Subcutaneous abdominal adipose tissue (tissue), 5 donors: ENCODE measurements at regions not wholly inside any gene's neighbourhood (a gene's known extent, or its start where the extent isn't known, plus 50 kb on each side); places are given as distances from the start of the nearest gene placed in this dataset.

Source experiments
- H3K27ac ChIP-seq: one replicate; pipeline ENCODE4 v1.7.0; 2013; ENCODE audit warnings: low read depth, mild to moderate bottlenecking, inconsistent platforms, low read length, moderate library complexity
- H3K27me3 ChIP-seq, 5 donors: one replicate each; pipeline ENCODE4 v1.7.0; 2013; ENCODE audit warnings: low read length in 5 of 5, inconsistent platforms in 1 of 5; ENCODE audit not compliant: control insufficient read depth in 5 of 5, insufficient read depth in 4 of 5
- H3K36me3 ChIP-seq, 5 donors: one replicate each; pipeline ENCODE4 v1.7.0; 2013; ENCODE audit warnings: low read length in 5 of 5; ENCODE audit not compliant: control insufficient read depth in 5 of 5, insufficient read depth in 5 of 5
- H3K4me1 ChIP-seq, 5 donors: one replicate each; pipeline ENCODE4 v1.7.0; 2013; ENCODE audit warnings: low read length in 5 of 5, mild to moderate bottlenecking in 3 of 5, moderate library complexity in 1 of 5; ENCODE audit not compliant: control insufficient read depth in 5 of 5, insufficient read depth in 5 of 5
- H3K4me3 ChIP-seq, 5 donors: one replicate each; pipeline ENCODE4 v1.7.0; 2013; ENCODE audit warnings: low read length in 5 of 5, low read depth in 1 of 5
- H3K9ac ChIP-seq, 5 donors: one replicate each; pipeline ENCODE4 v1.7.0; 2013; ENCODE audit warnings: low read length in 5 of 5, mild to moderate bottlenecking in 4 of 5, moderate library complexity in 3 of 5
- H3K9me3 ChIP-seq, 5 donors: one replicate each; pipeline ENCODE4 v1.7.0; 2013; ENCODE audit warnings: low read length in 5 of 5; ENCODE audit not compliant: control insufficient read depth in 5 of 5
- donor health status: healthy.
- donor health status: healthy.
- donor health status: healthy.
- donor health status: healthy.
- donor health status: healthy.

DNA sequence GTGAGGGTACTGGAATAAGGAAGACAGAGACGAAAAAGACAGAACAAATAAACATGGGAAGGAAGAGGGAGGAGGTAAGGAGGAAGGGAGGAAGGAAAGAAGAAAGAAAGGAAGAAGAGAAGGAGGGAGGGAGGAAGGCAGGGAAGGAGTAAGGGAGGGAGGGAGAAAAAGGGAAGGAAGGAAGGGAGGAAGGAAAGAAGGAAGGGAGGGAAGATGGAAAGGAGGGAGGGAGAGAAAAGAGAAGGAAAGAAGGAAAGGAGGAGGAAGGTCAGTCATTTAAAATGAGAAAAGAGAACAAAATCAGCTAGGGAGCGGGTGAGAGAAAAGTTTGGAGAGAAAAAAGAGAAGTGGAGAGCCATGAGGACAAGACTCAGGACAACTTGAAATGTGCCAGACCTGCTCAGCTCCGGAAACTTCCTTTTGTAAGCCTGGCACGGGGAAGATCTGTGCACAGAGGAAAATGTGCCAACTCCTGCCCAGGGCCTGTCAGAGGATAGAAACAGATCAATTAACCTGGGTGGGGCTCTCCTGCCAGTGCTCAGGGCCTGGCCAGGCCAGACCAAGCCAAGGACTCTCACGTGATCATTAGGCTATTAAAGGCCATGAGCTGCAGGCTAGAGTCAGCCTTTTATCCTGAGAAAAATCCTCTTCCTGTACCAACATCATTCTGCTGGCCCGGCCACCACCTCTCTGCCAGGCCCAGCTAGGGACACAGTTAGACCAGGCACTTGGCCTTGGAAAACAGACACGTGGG, 50.1 kb upstream of the BCL6 start:
- no peaks in the 10 kb centered on the region for H3K27me3 ChIP-seq
- peaks cover 0 to 3% (median 0%) of the 10 kb centered on the region in 5 donors for H3K4me1 ChIP-seq
- H3K27ac ChIP-seq, result no peak overlapping the region
- no peak overlapping the region for H3K9ac ChIP-seq
- no peaks in the 10 kb centered on the region for H3K9me3 ChIP-seq
- H3K4me3 ChIP-seq, result no peak overlapping the region
- H3K36me3 ChIP-seq, result no peaks in the 10 kb centered on the region

DNA sequence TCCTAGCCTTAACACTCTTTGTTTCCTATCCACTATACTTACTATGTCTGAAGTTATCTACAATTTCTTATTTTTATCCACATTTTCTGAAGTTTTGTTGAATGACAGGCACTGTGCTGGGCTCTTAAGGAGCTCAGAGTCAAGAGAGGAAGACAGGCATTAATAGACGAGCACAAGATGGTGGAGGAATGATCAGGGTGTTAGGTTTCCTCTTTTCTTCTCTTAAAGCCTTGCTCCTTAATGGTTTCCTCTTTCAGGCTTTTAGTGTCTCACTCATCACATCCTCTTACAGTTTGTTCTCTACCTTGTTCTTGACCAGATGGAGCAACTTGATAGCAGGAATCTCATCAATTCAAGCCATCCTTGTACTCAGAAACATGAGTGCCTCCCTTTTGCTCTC, 52.9 kb upstream of the BCL6 start:
- H3K36me3 ChIP-seq, result no peaks in the 10 kb centered on the region

DNA sequence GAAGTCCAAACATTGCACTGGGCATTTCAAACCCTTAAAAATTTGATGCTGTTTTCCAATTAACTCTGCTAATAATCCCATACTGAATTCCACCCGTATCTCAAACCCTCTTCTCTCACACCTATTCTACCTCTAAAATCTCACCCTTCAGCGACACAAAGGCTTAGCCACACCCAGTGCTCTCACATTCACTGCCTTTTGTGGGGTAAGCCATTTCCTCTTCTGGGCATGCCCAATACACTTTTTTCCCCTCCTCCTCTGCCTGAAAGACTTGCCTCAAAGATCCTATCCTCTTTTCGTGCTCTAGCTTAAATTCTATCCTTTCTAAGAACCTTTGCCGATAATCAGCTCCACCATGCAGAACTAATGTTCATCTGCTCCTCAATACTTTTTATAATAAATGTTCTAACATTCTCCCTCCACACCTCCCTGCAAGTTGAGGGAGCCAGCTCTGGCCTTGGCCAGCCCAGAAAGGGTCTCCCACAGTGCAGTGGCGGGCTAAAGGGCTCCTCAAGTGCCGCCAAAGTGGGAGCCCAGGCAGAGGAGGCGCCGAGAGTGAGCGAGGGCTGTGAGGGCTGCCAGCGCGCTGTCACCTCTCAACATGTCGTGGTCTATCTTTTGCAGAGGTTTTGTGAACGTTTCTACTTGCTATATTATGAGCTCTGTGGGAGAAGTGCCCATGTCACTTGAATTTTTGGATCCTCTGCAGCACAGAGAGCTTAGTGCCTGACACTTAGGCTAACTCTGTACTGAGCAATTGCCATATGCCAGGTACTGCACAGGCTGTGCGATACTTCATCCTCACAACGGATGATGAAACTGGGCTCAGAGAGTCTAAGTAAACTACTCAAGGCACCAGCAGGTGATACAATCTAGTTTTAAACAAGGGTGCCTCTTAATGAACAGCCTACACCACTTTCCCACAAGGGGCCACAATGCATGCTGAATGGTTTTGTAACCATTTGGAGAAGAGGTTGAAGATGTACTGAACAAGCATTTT, 53.6 kb upstream of the BCL6 start:
- Histone ChIP-seq H3K4me3 (no peak overlapping the region), H3K9me3 (no peaks in the 10 kb centered on the region), H3K27ac (no peak overlapping the region), H3K9ac (no peak overlapping the region), H3K36me3 (no peaks in the 10 kb centered on the region), H3K27me3 (no peaks in the 10 kb centered on the region), H3K4me1 (peaks cover 0 to 2% (median 0%) of the 10 kb centered on the region in 5 donors)

More for the DNA sequence above, 52.9 kb upstream of the BCL6 start:
- Histone ChIP-seq H3K4me1 (peaks cover 0 to 2% (median 0%) of the 10 kb centered on the region in 5 donors), H3K9me3 (no peaks in the 10 kb centered on the region), H3K4me3 (no peak overlapping the region), H3K27me3 (no peaks in the 10 kb centered on the region), H3K9ac (no peak overlapping the region), H3K27ac (no peak overlapping the region)

DNA sequence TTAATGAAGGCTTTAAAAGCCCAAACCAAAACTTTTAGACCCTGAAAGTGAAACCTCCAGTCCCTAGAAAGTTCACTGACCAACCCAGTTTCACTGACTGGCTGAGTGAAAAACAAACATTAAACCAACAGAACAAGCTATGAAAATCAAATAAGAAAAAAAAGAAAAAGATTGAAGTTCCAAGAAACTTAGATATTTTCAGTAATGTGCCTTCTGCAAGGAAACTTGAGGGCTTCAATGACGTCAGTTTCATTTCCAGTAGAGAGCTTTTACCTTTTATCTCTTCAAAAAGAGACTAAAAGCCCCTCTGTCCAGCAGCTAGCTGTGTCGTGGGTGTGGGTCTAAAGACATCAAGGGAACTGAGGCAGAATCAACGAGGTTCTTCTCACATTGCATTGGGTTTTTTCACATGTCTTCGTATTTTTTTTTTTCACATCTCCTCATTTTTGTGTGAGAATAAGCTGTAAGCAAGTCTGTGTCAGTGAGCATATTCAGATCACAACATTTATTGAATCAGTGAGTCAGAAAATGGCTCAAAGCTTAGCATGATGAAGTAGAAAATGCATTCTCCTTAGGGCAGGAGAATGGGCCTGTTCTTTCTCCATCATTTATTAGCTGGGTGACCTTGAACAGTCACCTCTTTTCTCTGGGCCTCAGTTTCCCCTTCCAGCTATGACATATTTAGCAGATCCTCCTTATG, 54.8 kb upstream of the BCL6 start:
- Histone ChIP-seq H3K4me1 (peaks cover 0 to 2% (median 0%) of the 10 kb centered on the region in 5 donors), H3K36me3 (no peaks in the 10 kb centered on the region), H3K4me3 (no peak overlapping the region), H3K9me3 (no peaks in the 10 kb centered on the region), H3K27ac (no peak overlapping the region), H3K27me3 (no peaks in the 10 kb centered on the region), H3K9ac (no peak overlapping the region)

DNA sequence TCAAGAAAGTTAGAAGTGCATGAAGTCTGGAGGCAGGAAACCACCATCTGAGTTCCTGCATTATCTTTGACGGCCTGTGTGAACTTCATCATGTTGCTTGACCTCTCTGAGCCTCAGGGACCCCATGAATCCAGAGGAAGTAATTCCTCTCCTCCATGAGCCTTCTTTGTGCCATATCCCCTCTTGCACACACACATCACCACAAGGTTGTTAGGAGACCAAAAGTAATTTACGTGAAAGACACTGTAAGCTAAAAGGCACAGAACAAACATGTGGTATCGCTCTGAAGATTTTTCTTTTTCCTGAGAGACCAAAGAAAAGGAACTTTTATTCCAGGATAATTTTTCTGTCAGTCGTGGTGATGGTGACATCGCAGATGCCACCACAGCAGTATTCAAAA, 55.9 kb upstream of the BCL6 start:
- no peaks in the 10 kb centered on the region for H3K4me1 ChIP-seq
- no peak overlapping the region for H3K27ac ChIP-seq
- H3K36me3 ChIP-seq, result no peaks in the 10 kb centered on the region
- H3K9me3 ChIP-seq, result peaks cover 0 to 6% (median 0%) of the 10 kb centered on the region in 5 donors
- no peaks in the 10 kb centered on the region for H3K27me3 ChIP-seq
- H3K4me3 ChIP-seq, result no peak overlapping the region
- H3K9ac ChIP-seq, result no peak overlapping the region

DNA sequence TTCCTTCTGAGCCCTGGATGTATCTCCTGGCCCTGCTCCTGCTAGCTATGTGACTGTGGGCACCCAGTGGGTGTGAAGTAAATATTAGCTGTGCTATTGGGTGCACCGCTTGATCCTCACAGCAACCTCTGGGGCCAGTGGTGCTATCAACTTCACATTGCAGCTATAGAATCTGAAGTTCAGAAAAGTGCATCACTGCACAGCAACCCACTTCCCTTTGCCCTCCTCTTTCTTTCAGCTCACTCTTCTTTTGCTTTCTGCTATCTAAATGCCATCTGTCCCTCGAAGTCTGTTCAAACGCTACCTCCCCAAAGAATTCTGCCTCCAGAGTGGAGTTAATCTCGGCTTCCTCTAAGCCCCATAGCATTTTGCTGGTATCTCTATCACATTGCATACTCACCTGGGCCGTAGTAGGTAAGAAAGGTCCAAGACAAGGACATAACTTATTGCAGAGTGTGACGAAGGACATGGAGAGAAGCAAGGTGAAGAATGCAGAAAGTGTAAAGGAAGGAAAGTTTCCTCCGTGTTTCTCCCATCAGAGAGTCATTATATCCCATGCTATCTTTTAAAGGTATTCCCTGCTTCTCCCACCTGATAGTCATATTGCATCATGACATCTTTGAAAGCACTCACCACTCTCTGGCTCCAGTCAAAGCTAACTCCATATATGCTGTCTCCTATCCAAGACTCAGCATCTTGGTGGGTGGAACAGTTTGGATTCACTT, 57.1 kb upstream of the BCL6 start:
- no peaks in the 10 kb centered on the region for H3K27me3 ChIP-seq
- no peak overlapping the region for H3K27ac ChIP-seq
- H3K36me3 ChIP-seq, result no peaks in the 10 kb centered on the region
- peaks cover 0 to 6% (median 0%) of the 10 kb centered on the region in 5 donors for H3K9me3 ChIP-seq
- H3K9ac ChIP-seq, result no peak overlapping the region
- H3K4me1 ChIP-seq, result no peaks in the 10 kb centered on the region
- no peak overlapping the region for H3K4me3 ChIP-seq

DNA sequence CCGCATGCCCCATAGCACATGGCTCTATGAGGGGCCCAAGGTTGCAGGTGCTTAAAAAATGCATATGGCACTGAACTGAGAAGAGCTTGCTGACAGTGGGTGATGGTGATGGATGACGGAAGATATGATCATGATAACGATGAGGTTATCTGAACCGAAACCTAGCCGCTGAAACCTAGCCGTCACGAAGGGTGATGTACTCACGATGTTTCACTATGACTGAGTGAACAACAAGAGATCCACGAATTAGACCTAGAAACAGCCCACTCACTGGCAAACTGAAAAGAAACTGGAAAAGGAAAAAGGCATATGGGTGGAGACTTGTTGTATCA, 57.6 kb upstream of the BCL6 start:
- Histone ChIP-seq H3K27me3 (no peaks in the 10 kb centered on the region), H3K9me3 (peaks cover 0 to 6% (median 0%) of the 10 kb centered on the region in 5 donors), H3K4me1 (no peaks in the 10 kb centered on the region), H3K4me3 (no peak overlapping the region), H3K9ac (no peak overlapping the region), H3K36me3 (no peaks in the 10 kb centered on the region), H3K27ac (no peak overlapping the region)

DNA sequence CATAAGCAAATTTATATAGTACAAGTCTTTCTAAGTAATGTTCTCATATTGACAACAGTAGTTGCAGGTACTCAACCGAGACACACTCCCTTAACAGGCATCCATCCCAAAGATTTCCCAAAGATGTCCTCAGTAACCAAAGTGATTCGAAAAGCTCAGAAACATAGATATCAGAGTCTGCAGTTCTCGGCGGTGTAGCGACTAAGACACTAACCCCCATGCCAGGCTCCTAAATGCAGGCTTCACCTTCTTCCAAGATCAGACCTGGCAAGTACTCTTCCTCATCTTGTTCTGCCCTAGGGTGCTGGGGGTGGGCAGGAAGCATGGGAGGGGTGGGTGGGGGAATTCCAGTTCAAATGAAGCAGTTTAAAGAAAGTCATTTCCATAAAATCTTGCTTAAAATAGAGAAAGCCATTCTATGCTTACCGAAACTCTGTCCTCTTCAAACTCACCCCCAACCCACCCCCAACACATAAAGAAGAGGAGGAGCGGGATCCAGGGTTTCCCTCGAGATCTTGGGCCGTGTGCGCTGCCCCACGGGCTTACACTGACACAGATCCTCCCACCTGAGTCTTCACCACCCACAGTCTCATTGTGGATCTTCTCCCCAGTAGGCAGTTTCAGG, 59.0 kb upstream of the BCL6 start:
- Histone ChIP-seq H3K4me3 (no peak overlapping the region), H3K27me3 (no peaks in the 10 kb centered on the region), H3K9ac (no peak overlapping the region), H3K27ac (no peak overlapping the region), H3K9me3 (peaks cover 0 to 6% (median 0%) of the 10 kb centered on the region in 5 donors), H3K4me1 (peaks cover 0 to 13% (median 12%) of the 10 kb centered on the region in 5 donors), H3K36me3 (no peaks in the 10 kb centered on the region)

DNA sequence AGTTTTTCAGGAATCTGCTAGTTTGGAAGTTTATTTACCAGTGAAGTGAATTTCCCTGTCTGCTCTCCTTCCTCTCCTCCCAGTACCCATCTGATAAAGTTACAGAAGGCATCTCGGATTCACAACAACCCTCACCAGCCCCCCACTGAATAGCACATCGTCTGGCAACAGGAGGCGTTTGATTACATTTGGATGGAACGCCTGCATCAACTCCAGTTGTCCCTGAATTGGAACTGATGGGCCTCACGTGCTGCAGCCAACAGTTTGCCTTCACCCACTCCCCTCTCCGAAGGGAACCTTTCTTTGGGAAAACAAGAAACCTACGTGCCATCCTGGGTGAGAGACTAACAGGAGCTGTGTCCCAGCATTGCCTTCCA, 59.5 kb upstream of the BCL6 start:
- Histone ChIP-seq H3K36me3 (no peaks in the 10 kb centered on the region), H3K9me3 (peaks cover 0 to 6% (median 0%) of the 10 kb centered on the region in 5 donors), H3K4me1 (peaks cover 0 to 18% (median 14%) of the 10 kb centered on the region in 5 donors), H3K4me3 (no peak overlapping the region), H3K9ac (no peak overlapping the region), H3K27ac (no peak overlapping the region), H3K27me3 (no peaks in the 10 kb centered on the region)
